DND-41 (cell line): ENCODE measurements at regions not wholly inside any gene's neighbourhood (a gene's known extent, or its start where the extent isn't known, plus 50 kb on each side); places are given as distances from the start of the nearest gene placed in this dataset.

Source experiments
- ATAC-seq: fragments of 200-7000 bp; cut with Tn5 transposase; 3 replicates; pipeline ENCODE4 v1.9.1; 2021; ENCODE audit warnings: low read depth; ENCODE audit not compliant: insufficient read depth
- DNase-seq: peaks from one replicate; pipeline ENCODE4 v3.0.0-alpha.2; 2020
- H2AFZ ChIP-seq: 2 replicates; pipeline ENCODE4 v1.6.0; 2012; ENCODE audit warnings: low read depth, low read length
- H3K27ac ChIP-seq: 2 replicates; pipeline ENCODE4 v1.5.1; 2012; ENCODE audit warnings: low read length, inconsistent platforms
- H3K27me3 ChIP-seq: fragments of 200-600 bp; sonication (generic); 2 replicates; pipeline ENCODE4 v1.6.0; 2012; ENCODE audit warnings: low read length, mild to moderate bottlenecking, inconsistent platforms; ENCODE audit not compliant: insufficient read depth, poor library complexity
- H3K36me3 ChIP-seq: 2 replicates; pipeline ENCODE4 v1.5.1; 2012; ENCODE audit warnings: low read length, inconsistent platforms; ENCODE audit not compliant: insufficient read depth
- H3K4me1 ChIP-seq: 2 replicates; pipeline ENCODE4 v1.5.1; 2012; ENCODE audit warnings: mild to moderate bottlenecking, low read length; ENCODE audit not compliant: insufficient read depth
- H3K4me2 ChIP-seq: 2 replicates; pipeline ENCODE4 v1.6.0; 2012; ENCODE audit warnings: mild to moderate bottlenecking, moderate library complexity, low read length, inconsistent platforms; ENCODE audit not compliant: insufficient read depth
- H3K4me3 ChIP-seq, 2 experiments: fragments of 200-600 bp in 1 of 2; shearing (Covaris generic) in 1 of 2; 2 replicates each; pipeline ENCODE4 v1.5.1; 2012 to 2016; ENCODE audit warnings: inconsistent platforms in 2 of 2, low read length in 2 of 2, mild to moderate bottlenecking in 2 of 2, low read depth in 1 of 2, moderate library complexity in 1 of 2
- H3K79me2 ChIP-seq: 2 replicates; pipeline ENCODE4 v1.6.0; 2012; ENCODE audit warnings: low read length, inconsistent platforms; ENCODE audit not compliant: insufficient read depth
- H3K9ac ChIP-seq: 2 replicates; pipeline ENCODE4 v1.6.0; 2012; ENCODE audit warnings: low read depth, mild to moderate bottlenecking, inconsistent platforms, low read length, moderate library complexity
- H3K9me3 ChIP-seq: 2 replicates; pipeline ENCODE4 v1.5.1; 2012; ENCODE audit warnings: low read length, moderate library complexity, mild to moderate bottlenecking, inconsistent platforms; ENCODE audit not compliant: insufficient read depth, severe bottlenecking
- H4K20me1 ChIP-seq: 2 replicates; pipeline ENCODE4 v1.6.0; 2012; ENCODE audit warnings: low read length; ENCODE audit not compliant: insufficient read depth
- CTCF ChIP-seq: IDR thresholded peaks from 2 replicates; pipeline ENCODE4 v1.5.1; 2012; ENCODE audit warnings: borderline replicate concordance, low read length, moderate library complexity, mild to moderate bottlenecking; ENCODE audit not compliant: poor library complexity, severe bottlenecking; ENCODE audit errors: extremely low read depth
- EZH2 ChIP-seq: IDR thresholded peaks from 3 replicates; pipeline ENCODE4 v1.6.1; 2012; ENCODE audit warnings: borderline replicate concordance, low read depth, mild to moderate bottlenecking, moderate library complexity, low read length, inconsistent platforms; ENCODE audit not compliant: severe bottlenecking

GRCh38 chr14:97723819-97724218 lies 926.6 kb downstream of the VRK1 start:
- peak overlapping the region in 1 of 2 experiments; percentile 40; a peak in 2 of 4 replicates for H3K4me3 ChIP-seq
- no peaks in the 10 kb centered on the region for H3K27me3 ChIP-seq
- TF ChIP-seq CTCF (peak; percentile 74), EZH2 (no peak)

GRCh38 chr14:97724265-97724731 lies 927.1 kb downstream of the VRK1 start:
- Histone ChIP-seq H2AFZ (peak overlapping the region; percentile 38), H3K4me1 (peaks cover 93% of the 10 kb centered on the region), H3K27me3 (no peaks in the 10 kb centered on the region), H3K4me3 (peak overlapping the region in 1 of 2 experiments; percentile 40; a peak in 2 of 4 replicates), H3K79me2 (no peaks in the 10 kb centered on the region), H3K36me3 (no peaks in the 10 kb centered on the region), H3K4me2 (peak overlapping the region; percentile 56), H3K27ac (peak overlapping the region; percentile 97), H3K9me3 (peaks cover 1% of the 10 kb centered on the region), H3K9ac (peak overlapping the region; percentile 68), H4K20me1 (no peaks in the 10 kb centered on the region)
- DNase-seq (peak; percentile 78), ATAC-seq (peak; percentile 70)
- TF ChIP-seq CTCF, result no peak
- TF ChIP-seq EZH2, result no peak

More at GRCh38 chr14:97723819-97724218, 926.6 kb downstream of the VRK1 start:
- H4K20me1 ChIP-seq, result no peaks in the 10 kb centered on the region
- peak; percentile 32 for ATAC-seq
- H3K9ac ChIP-seq, result peak overlapping the region; percentile 68
- peak overlapping the region; percentile 56 for H3K4me2 ChIP-seq
- peaks cover 98% of the 10 kb centered on the region for H3K4me1 ChIP-seq
- H3K79me2 ChIP-seq, result no peaks in the 10 kb centered on the region
- H3K36me3 ChIP-seq, result no peaks in the 10 kb centered on the region
- peaks cover 1% of the 10 kb centered on the region for H3K9me3 ChIP-seq
- DNase-seq, result peak; percentile 68
- peak overlapping the region; percentile 38 for H2AFZ ChIP-seq
- peak overlapping the region; percentile 97 for H3K27ac ChIP-seq

- H3K4me1 ChIP-seq, result peaks cover 87% of the 10 kb centered on the region
- no peak for DNase-seq
- H4K20me1 ChIP-seq, result no peaks in the 10 kb centered on the region
- no peak overlapping the region for H3K4me3 ChIP-seq
- H3K36me3 ChIP-seq, result no peaks in the 10 kb centered on the region
- H3K79me2 ChIP-seq, result no peaks in the 10 kb centered on the region
- peak overlapping the region; percentile 18; the same call in 1 of the 2 replicates for H3K4me2 ChIP-seq
- H3K9me3 ChIP-seq, result no peaks in the 10 kb centered on the region
- TF ChIP-seq EZH2, result no peak
- no peak for TF ChIP-seq CTCF
- H2AFZ ChIP-seq, result peak overlapping the region; percentile 60
- H3K9ac ChIP-seq, result peak overlapping the region; percentile 25
- no peak for ATAC-seq
- H3K27ac ChIP-seq, result peak overlapping the region; percentile 97
- no peaks in the 10 kb centered on the region for H3K27me3 ChIP-seq
These were observed 929.5 kb downstream of the VRK1 start for GRCh38 chr14:97726676-97727075.

- DNase-seq (no peak), ATAC-seq (no peak; the same call in 2 of the 3 replicates)
- peak overlapping the region; percentile 78 for H3K27ac ChIP-seq
- no peak overlapping the region for H2AFZ ChIP-seq
- no peaks in the 10 kb centered on the region for H3K36me3 ChIP-seq
- no peaks in the 10 kb centered on the region for H3K27me3 ChIP-seq
- TF ChIP-seq EZH2 (no peak), CTCF (no peak)
- H3K79me2 ChIP-seq, result no peaks in the 10 kb centered on the region
- H4K20me1 ChIP-seq, result no peaks in the 10 kb centered on the region
- peaks cover 63% of the 10 kb centered on the region for H3K4me1 ChIP-seq
- no peak overlapping the region for H3K4me3 ChIP-seq
- H3K9ac ChIP-seq, result no peak overlapping the region
- H3K4me2 ChIP-seq, result no peak overlapping the region
- no peaks in the 10 kb centered on the region for H3K9me3 ChIP-seq
These were observed 933.5 kb downstream of the VRK1 start for GRCh38 chr14:97730706-97731105.
